ENCODE measurements at regions not wholly inside any gene's neighbourhood (a gene's known extent, or its start where the extent isn't known, plus 50 kb on each side); places are given as distances from the start of the nearest gene placed in this dataset.
"Not testable (repeated sequence)": the region's sequence is repeated elsewhere in the genome, so short reads cannot be mapped to it uniquely, and the experiment has no call there.

DNA sequence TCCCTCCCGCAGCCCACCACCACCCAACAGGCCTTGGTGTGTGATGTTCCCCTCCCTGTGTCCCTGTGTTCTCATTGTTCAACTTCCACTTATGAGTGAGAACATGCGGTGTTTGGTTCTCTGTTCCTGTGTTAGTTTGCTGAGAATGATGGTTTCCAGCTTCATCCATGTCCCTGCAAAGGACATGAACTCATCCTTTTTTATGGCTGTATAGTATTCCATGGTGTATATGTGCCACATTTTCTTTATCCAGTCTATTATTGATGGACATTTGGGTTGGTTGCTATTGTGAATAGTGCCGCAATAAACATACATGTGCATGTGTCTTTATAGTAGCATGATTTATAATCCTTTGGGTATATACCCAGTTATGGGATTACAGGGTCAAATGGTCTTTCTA lies 59.1 kb upstream of the RHOBTB1 start:
- TF ChIP-seq, protein P1, sequence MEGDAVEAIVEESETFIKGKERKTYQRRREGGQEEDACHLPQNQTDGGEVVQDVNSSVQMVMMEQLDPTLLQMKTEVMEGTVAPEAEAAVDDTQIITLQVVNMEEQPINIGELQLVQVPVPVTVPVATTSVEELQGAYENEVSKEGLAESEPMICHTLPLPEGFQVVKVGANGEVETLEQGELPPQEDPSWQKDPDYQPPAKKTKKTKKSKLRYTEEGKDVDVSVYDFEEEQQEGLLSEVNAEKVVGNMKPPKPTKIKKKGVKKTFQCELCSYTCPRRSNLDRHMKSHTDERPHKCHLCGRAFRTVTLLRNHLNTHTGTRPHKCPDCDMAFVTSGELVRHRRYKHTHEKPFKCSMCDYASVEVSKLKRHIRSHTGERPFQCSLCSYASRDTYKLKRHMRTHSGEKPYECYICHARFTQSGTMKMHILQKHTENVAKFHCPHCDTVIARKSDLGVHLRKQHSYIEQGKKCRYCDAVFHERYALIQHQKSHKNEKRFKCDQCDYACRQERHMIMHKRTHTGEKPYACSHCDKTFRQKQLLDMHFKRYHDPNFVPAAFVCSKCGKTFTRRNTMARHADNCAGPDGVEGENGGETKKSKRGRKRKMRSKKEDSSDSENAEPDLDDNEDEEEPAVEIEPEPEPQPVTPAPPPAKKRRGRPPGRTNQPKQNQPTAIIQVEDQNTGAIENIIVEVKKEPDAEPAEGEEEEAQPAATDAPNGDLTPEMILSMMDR (conservative IDR thresholded peaks at IDR 0.05), result not testable (repeated sequence)
- TF ChIP-seq ZFX (IDR thresholded peaks at IDR 0.05), result not testable (repeated sequence)
